ENCODE measurements at regions not wholly inside any gene's neighbourhood (a gene's known extent, or its start where the extent isn't known, plus 50 kb on each side); places are given as distances from the start of the nearest gene placed in this dataset.
"Not testable (repeated sequence)": the region's sequence is repeated elsewhere in the genome, so short reads cannot be mapped to it uniquely, and the experiment has no call there.

GRCh38 chr4:8943367-8943766 lies 71.7 kb upstream of the HMX1 start:
- CTCF ChIA-PET; ATAC-seq; H3K36me3 Mint-ChIP-seq (ENCODE audit: low read depth); DNase-seq; intact Hi-C loops (cut with micrococcal nuclease); H3K27me3 Mint-ChIP-seq; POLR2A ChIA-PET; H3K27ac Mint-ChIP-seq; H3K9me3 Mint-ChIP-seq; H3K4me3 Mint-ChIP-seq; H3K4me1 Mint-ChIP-seq (ENCODE audit: low read depth): not testable (repeated sequence)

GRCh38 chr4:8942088-8942487 lies 70.4 kb upstream of the HMX1 start:
- CTCF ChIA-PET, POLR2A ChIA-PET: not testable (repeated sequence)

GRCh38 chr4:8941492-8941805 lies 69.8 kb upstream of the HMX1 start:
- CTCF ChIA-PET; H3K9me3 Mint-ChIP-seq; H3K4me3 Mint-ChIP-seq; H3K27ac Mint-ChIP-seq; intact Hi-C loops (cut with micrococcal nuclease); DNase-seq; POLR2A ChIA-PET; H3K36me3 Mint-ChIP-seq (ENCODE audit: low read depth); ATAC-seq; H3K4me1 Mint-ChIP-seq (ENCODE audit: low read depth); H3K27me3 Mint-ChIP-seq: not testable (repeated sequence)

More at GRCh38 chr4:8942088-8942487, 70.4 kb upstream of the HMX1 start:
- H3K36me3 Mint-ChIP-seq (ENCODE audit: low read depth); DNase-seq; H3K9me3 Mint-ChIP-seq; ATAC-seq; H3K27ac Mint-ChIP-seq; H3K4me3 Mint-ChIP-seq; H3K4me1 Mint-ChIP-seq (ENCODE audit: low read depth); intact Hi-C loops (cut with micrococcal nuclease); H3K27me3 Mint-ChIP-seq: not testable (repeated sequence)

- Mint-ChIP-seq H3K27me3 (no peaks in the 10 kb centered on the region), H3K27ac (no peak overlapping the region), H3K9me3 (no peaks in the 10 kb centered on the region), H3K36me3 (ENCODE audit: low read depth) (no peaks in the 10 kb centered on the region), H3K4me3 (no peak overlapping the region), H3K4me1 (ENCODE audit: low read depth) (no peaks in the 10 kb centered on the region)
- intact Hi-C loops (cut with micrococcal nuclease), result no loop called here
- ChIA-PET CTCF (no interaction called here), POLR2A (no interaction called here)
- ATAC-seq (no peak), DNase-seq (peak; percentile 29)
- TF ChIP-seq CTCF (IDR thresholded peaks at IDR 0.05), result no peak
Measured at GRCh38 chr4:8940792-8941491, 69.3 kb upstream of the HMX1 start.

- TF ChIP-seq CTCF (IDR thresholded peaks at IDR 0.05), result no peak
- ATAC-seq (no peak), DNase-seq (no peak)
- intact Hi-C loops (cut with micrococcal nuclease), result no loop called here
- ChIA-PET POLR2A (no interaction called here), CTCF (no interaction called here)
- H3K9me3 Mint-ChIP-seq, result no peaks in the 10 kb centered on the region
- no peak overlapping the region for H3K27ac Mint-ChIP-seq
- no peaks in the 10 kb centered on the region for H3K27me3 Mint-ChIP-seq
- no peaks in the 10 kb centered on the region for H3K4me1 Mint-ChIP-seq (ENCODE audit: low read depth)
- no peak overlapping the region for H3K4me3 Mint-ChIP-seq
- H3K36me3 Mint-ChIP-seq (ENCODE audit: low read depth), result no peaks in the 10 kb centered on the region
Measured at GRCh38 chr4:8939840-8940742, 68.5 kb upstream of the HMX1 start.

- no peak overlapping the region for H3K27ac Mint-ChIP-seq
- H3K27me3 Mint-ChIP-seq, result no peaks in the 10 kb centered on the region
- ChIA-PET POLR2A (no interaction called here), CTCF (interaction anchor here (0.6 to 1.2 kb wide), 2 partner anchors 21 to 746 kb away, joined by 3 read pairs; no protein-coding TSS in a partner anchor)
- ATAC-seq, result no peak
- no peaks in the 10 kb centered on the region for H3K9me3 Mint-ChIP-seq
- no peak overlapping the region for H3K4me3 Mint-ChIP-seq
- TF ChIP-seq CTCF (IDR thresholded peaks at IDR 0.05), result no peak
- DNase-seq, result no peak
- intact Hi-C loops (cut with micrococcal nuclease), result no loop called here
- no peaks in the 10 kb centered on the region for H3K4me1 Mint-ChIP-seq (ENCODE audit: low read depth)
- H3K36me3 Mint-ChIP-seq (ENCODE audit: low read depth), result no peaks in the 10 kb centered on the region
Measured at GRCh38 chr4:8939160-8939839, 67.7 kb upstream of the HMX1 start.
